Upper lobe of left lung (tissue), 4 donors: ENCODE measurements at regions not wholly inside any gene's neighbourhood (a gene's known extent, or its start where the extent isn't known, plus 50 kb on each side); places are given as distances from the start of the nearest gene placed in this dataset.

ENCODE experiments used
- POLR2A ChIP-seq, 4 donors: fragments of 450-650 bp; IDR thresholded peaks; one replicate each; pipeline ENCODE4 v1.5.1; 2016 to 2017; ENCODE audit warnings: antibody characterized with exemption in 4 of 4, mild to moderate bottlenecking in 2 of 4
- POLR2AphosphoS5 ChIP-seq, 2 donors: sonication (generic); formaldehyde crosslinking; IDR thresholded peaks; one replicate each; pipeline ENCODE4 v1.5.1; 2017; ENCODE audit warnings: antibody characterized with exemption in 2 of 2
- TF ChIP-seq, protein P1 (sequence below), 6 experiments: fragments of 450-650 bp in 4 of 6; fragments of 200-600 bp in 2 of 6; sonication (generic) in 2 of 6; IDR thresholded peaks; one replicate each; pipeline ENCODE4 v1.5.1; 2016 to 2019; ENCODE audit warnings: antibody characterized with exemption in 6 of 6

DNA sequence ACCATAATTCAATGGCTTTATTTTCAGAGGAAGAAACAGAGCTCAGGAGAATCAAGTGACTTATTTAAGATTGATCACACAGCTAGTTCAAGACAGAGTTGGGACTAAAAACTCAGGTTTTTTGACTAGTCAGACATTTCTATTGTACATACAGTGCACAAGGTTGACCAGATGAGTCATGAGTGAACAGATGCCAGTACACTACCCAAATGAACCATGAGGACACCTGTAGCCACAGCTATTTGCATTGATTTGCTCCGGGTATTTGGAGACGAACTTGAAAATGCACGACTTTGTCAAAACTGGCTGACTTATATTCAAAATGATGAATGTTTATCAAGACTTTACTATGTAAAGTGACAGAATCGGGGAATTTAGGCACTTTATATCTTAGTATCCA, 161.7 kb upstream of the ST6GALNAC5 start:
- TF ChIP-seq, protein P1, sequence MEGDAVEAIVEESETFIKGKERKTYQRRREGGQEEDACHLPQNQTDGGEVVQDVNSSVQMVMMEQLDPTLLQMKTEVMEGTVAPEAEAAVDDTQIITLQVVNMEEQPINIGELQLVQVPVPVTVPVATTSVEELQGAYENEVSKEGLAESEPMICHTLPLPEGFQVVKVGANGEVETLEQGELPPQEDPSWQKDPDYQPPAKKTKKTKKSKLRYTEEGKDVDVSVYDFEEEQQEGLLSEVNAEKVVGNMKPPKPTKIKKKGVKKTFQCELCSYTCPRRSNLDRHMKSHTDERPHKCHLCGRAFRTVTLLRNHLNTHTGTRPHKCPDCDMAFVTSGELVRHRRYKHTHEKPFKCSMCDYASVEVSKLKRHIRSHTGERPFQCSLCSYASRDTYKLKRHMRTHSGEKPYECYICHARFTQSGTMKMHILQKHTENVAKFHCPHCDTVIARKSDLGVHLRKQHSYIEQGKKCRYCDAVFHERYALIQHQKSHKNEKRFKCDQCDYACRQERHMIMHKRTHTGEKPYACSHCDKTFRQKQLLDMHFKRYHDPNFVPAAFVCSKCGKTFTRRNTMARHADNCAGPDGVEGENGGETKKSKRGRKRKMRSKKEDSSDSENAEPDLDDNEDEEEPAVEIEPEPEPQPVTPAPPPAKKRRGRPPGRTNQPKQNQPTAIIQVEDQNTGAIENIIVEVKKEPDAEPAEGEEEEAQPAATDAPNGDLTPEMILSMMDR (IDR thresholded peaks at IDR 0.05), result no peak
- no peak for TF ChIP-seq POLR2A (IDR thresholded peaks at IDR 0.05)
- TF ChIP-seq POLR2AphosphoS5 (IDR thresholded peaks at IDR 0.05), result no peak
